ENCODE measurements at regions not wholly inside any gene's neighbourhood (a gene's known extent, or its start where the extent isn't known, plus 50 kb on each side); places are given as distances from the start of the nearest gene placed in this dataset.

- TF ChIP-seq ZNF281 (CRISPR knock-in tag; IDR thresholded peaks at IDR 0.05): no peak
- no peak for TF ChIP-seq CBFB (CRISPR knock-in tag; IDR thresholded peaks at IDR 0.05; ENCODE audit: low read depth)
- TF ChIP-seq E2F5 (CRISPR knock-in tag; IDR thresholded peaks at IDR 0.05): no peak
- TF ChIP-seq, protein P1, sequence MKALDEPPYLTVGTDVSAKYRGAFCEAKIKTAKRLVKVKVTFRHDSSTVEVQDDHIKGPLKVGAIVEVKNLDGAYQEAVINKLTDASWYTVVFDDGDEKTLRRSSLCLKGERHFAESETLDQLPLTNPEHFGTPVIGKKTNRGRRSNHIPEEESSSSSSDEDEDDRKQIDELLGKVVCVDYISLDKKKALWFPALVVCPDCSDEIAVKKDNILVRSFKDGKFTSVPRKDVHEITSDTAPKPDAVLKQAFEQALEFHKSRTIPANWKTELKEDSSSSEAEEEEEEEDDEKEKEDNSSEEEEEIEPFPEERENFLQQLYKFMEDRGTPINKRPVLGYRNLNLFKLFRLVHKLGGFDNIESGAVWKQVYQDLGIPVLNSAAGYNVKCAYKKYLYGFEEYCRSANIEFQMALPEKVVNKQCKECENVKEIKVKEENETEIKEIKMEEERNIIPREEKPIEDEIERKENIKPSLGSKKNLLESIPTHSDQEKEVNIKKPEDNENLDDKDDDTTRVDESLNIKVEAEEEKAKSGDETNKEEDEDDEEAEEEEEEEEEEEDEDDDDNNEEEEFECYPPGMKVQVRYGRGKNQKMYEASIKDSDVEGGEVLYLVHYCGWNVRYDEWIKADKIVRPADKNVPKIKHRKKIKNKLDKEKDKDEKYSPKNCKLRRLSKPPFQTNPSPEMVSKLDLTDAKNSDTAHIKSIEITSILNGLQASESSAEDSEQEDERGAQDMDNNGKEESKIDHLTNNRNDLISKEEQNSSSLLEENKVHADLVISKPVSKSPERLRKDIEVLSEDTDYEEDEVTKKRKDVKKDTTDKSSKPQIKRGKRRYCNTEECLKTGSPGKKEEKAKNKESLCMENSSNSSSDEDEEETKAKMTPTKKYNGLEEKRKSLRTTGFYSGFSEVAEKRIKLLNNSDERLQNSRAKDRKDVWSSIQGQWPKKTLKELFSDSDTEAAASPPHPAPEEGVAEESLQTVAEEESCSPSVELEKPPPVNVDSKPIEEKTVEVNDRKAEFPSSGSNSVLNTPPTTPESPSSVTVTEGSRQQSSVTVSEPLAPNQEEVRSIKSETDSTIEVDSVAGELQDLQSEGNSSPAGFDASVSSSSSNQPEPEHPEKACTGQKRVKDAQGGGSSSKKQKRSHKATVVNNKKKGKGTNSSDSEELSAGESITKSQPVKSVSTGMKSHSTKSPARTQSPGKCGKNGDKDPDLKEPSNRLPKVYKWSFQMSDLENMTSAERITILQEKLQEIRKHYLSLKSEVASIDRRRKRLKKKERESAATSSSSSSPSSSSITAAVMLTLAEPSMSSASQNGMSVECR (CRISPR knock-in tag; IDR thresholded peaks at IDR 0.05; ENCODE audit: borderline replicate concordance): no peak
- no peak for TF ChIP-seq NFATC4 (CRISPR knock-in tag; IDR thresholded peaks at IDR 0.05)
- TF ChIP-seq, protein P2, sequence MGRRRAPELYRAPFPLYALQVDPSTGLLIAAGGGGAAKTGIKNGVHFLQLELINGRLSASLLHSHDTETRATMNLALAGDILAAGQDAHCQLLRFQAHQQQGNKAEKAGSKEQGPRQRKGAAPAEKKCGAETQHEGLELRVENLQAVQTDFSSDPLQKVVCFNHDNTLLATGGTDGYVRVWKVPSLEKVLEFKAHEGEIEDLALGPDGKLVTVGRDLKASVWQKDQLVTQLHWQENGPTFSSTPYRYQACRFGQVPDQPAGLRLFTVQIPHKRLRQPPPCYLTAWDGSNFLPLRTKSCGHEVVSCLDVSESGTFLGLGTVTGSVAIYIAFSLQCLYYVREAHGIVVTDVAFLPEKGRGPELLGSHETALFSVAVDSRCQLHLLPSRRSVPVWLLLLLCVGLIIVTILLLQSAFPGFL (CRISPR knock-in tag; IDR thresholded peaks at IDR 0.05; ENCODE audit: borderline replicate concordance): no peak
- TF ChIP-seq ZNF219 (CRISPR knock-in tag; IDR thresholded peaks at IDR 0.05; ENCODE audit: borderline replicate concordance): no peak
- no peak for TF ChIP-seq ZNF121 (CRISPR knock-in tag; IDR thresholded peaks at IDR 0.05)
- TF ChIP-seq AFF4 (CRISPR knock-in tag; IDR thresholded peaks at IDR 0.05; ENCODE audit: borderline replicate concordance): no peak
- no peak for TF ChIP-seq GRHL2 (CRISPR knock-in tag; IDR thresholded peaks at IDR 0.05; ENCODE audit: insufficient replicate concordance, severe bottlenecking)
Observed at GRCh38 chr16:79765901-79766394, 165.4 kb upstream of the MAF start (continued).

DNA sequence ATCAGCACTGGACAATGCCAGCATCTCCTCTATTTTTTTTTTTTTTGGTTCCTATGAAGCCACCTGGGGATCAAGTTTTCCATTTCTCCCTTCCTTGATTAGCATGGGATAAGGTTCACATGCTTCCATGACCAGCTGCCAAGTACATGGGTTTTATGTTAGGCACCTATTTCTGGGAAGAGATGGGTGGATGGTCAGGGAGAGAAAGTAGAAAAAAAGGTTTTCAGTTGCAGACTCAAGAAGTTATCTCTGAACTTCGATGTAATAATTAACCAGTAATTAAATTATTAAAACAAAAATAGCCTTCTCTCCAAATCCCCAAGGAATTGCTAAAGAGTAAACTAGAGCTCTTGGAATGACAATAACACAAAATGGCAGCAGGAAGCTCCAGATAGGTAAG is 164.9 kb upstream of the MAF start:
- CTCF ChIA-PET: interaction anchor here (0.9 to 1.0 kb wide), 2 partner anchors 319 to 604 kb away, joined by 3 read pairs; no protein-coding TSS in a partner anchor
- H3K4me3 Mint-ChIP-seq: no peak overlapping the region
- DNase-seq (ENCODE audit: low spot score): no peak
- POLR2A ChIA-PET: no interaction called here
- peaks cover 3% of the 10 kb centered on the region for H3K27me3 Mint-ChIP-seq (ENCODE audit: low read depth)
- H3K36me3 Mint-ChIP-seq: no peaks in the 10 kb centered on the region
- no peaks in the 10 kb centered on the region for H3K9me3 Mint-ChIP-seq
- ATAC-seq: no peak
- peaks cover 42% of the 10 kb centered on the region for H3K4me1 Mint-ChIP-seq
- H3K27ac Mint-ChIP-seq: no peak overlapping the region
- TF ChIP-seq, protein P3, sequence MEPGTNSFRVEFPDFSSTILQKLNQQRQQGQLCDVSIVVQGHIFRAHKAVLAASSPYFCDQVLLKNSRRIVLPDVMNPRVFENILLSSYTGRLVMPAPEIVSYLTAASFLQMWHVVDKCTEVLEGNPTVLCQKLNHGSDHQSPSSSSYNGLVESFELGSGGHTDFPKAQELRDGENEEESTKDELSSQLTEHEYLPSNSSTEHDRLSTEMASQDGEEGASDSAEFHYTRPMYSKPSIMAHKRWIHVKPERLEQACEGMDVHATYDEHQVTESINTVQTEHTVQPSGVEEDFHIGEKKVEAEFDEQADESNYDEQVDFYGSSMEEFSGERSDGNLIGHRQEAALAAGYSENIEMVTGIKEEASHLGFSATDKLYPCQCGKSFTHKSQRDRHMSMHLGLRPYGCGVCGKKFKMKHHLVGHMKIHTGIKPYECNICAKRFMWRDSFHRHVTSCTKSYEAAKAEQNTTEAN (CRISPR knock-in tag; IDR thresholded peaks at IDR 0.05): no peak
- TF ChIP-seq, protein P4, sequence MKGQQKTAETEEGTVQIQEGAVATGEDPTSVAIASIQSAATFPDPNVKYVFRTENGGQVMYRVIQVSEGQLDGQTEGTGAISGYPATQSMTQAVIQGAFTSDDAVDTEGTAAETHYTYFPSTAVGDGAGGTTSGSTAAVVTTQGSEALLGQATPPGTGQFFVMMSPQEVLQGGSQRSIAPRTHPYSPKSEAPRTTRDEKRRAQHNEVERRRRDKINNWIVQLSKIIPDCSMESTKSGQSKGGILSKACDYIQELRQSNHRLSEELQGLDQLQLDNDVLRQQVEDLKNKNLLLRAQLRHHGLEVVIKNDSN (CRISPR knock-in tag; IDR thresholded peaks at IDR 0.05): no peak
- no peak for TF ChIP-seq SOX15 (CRISPR knock-in tag; IDR thresholded peaks at IDR 0.05)
- TF ChIP-seq ELF4 (CRISPR knock-in tag; IDR thresholded peaks at IDR 0.05; ENCODE audit: low read depth): no peak
- no peak for TF ChIP-seq E2F4 (CRISPR knock-in tag; IDR thresholded peaks at IDR 0.05; ENCODE audit: borderline replicate concordance, low read depth)
- TF ChIP-seq, protein P5, sequence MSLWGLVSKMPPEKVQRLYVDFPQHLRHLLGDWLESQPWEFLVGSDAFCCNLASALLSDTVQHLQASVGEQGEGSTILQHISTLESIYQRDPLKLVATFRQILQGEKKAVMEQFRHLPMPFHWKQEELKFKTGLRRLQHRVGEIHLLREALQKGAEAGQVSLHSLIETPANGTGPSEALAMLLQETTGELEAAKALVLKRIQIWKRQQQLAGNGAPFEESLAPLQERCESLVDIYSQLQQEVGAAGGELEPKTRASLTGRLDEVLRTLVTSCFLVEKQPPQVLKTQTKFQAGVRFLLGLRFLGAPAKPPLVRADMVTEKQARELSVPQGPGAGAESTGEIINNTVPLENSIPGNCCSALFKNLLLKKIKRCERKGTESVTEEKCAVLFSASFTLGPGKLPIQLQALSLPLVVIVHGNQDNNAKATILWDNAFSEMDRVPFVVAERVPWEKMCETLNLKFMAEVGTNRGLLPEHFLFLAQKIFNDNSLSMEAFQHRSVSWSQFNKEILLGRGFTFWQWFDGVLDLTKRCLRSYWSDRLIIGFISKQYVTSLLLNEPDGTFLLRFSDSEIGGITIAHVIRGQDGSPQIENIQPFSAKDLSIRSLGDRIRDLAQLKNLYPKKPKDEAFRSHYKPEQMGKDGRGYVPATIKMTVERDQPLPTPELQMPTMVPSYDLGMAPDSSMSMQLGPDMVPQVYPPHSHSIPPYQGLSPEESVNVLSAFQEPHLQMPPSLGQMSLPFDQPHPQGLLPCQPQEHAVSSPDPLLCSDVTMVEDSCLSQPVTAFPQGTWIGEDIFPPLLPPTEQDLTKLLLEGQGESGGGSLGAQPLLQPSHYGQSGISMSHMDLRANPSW (CRISPR knock-in tag; conservative IDR thresholded peaks at IDR 0.05; ENCODE audit: low read depth): no peak

Data from WTC11 (cell line).